ENCODE measurements at regions not wholly inside any gene's neighbourhood (a gene's known extent, or its start where the extent isn't known, plus 50 kb on each side); places are given as distances from the start of the nearest gene placed in this dataset.

DNA sequence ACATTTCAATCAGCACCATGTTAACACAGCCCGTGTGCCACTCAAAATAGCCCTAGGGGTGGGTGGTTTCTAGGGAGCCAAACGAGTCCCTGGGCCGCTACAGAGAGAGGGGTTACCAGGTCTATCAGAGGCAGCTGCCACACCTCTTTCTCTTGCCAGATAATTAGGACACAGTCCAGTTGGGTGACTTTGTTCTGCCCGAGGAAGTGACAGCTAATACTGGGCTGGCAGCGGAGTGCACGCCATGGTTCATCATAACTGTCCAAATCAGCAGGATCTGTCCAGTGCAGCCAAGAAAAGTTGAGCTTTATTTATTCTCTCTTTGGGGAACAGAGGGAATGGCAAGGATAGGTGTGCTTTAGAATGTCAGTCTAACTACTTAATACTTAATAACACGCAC is 583.8 kb downstream of the BRINP1 start:
- no peaks in the 10 kb centered on the region for H3K9me3 ChIP-seq
- H3K36me3 ChIP-seq = no peaks in the 10 kb centered on the region
- H3K4me3 ChIP-seq = no peak overlapping the region
- TF ChIP-seq EP300 (IDR thresholded peaks at IDR 0.05) = no peak
- no peak for TF ChIP-seq POLR2AphosphoS5 (IDR thresholded peaks at IDR 0.05)
- TF ChIP-seq POLR2A (IDR thresholded peaks at IDR 0.05) = no peak
- TF ChIP-seq CTCF (IDR thresholded peaks at IDR 0.05) = no peak
- H3K27ac ChIP-seq = no peak overlapping the region
- no peaks in the 10 kb centered on the region for H3K4me1 ChIP-seq
- 71 to 79% methylated on average over 4 to 7 of the region's 7 CpGs for WGBS, 2 donors
- ATAC-seq (ENCODE audit: low FRiP score in 2 of 2) = no peak
- no peaks in the 10 kb centered on the region for H3K27me3 ChIP-seq
- no peak for DNase-seq

GRCh38 chr9:118786877-118787276 is 582.4 kb downstream of the BRINP1 start:
- no peak for DNase-seq
- no peak for ATAC-seq (ENCODE audit: low FRiP score in 2 of 2)
- no peak overlapping the region for H3K27ac ChIP-seq
- H3K4me1 ChIP-seq = no peaks in the 10 kb centered on the region
- no peak for TF ChIP-seq POLR2A (IDR thresholded peaks at IDR 0.05)
- no peak for TF ChIP-seq POLR2AphosphoS5 (IDR thresholded peaks at IDR 0.05)
- no peak for TF ChIP-seq EP300 (IDR thresholded peaks at IDR 0.05)
- 26 to 35% methylated on average over 3 of the region's 3 CpGs for whole genome bisulfite sequencing, 2 donors
- no peaks in the 10 kb centered on the region for H3K9me3 ChIP-seq
- H3K4me3 ChIP-seq = no peak overlapping the region
- no peaks in the 10 kb centered on the region for H3K36me3 ChIP-seq
- no peaks in the 10 kb centered on the region for H3K27me3 ChIP-seq

DNA sequence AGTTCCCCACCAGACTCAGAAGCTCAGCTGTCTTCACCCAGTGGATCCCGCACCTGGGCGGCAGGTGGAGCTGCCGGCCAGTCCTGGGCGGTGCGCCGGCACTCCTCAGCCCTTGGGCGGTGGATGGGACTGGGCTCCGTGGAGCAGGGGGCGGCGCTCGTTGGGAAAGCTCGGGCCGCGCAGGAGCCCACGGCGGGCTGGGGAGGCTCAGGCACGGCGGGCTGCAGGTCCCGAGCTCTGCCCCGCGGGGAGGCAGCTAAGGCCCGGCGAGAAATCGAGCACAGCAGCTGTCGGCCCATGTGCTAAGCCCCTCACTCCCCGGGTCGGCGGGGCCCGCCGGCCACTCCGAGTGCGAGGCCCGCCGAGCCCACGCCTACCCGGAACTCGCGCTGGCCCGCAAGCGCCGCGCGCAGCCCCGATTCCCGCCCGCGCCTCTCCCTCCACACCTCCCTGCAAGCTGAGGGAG is 560.0 kb downstream of the BRINP1 start:
- TF ChIP-seq EP300 (IDR thresholded peaks at IDR 0.05) (no peak), POLR2AphosphoS5 (IDR thresholded peaks at IDR 0.05) (no peak), POLR2A (IDR thresholded peaks at IDR 0.05) (no peak), CTCF (IDR thresholded peaks at IDR 0.05) (no peak)
- DNase-seq = peak in 1 of 2 donors; percentile 70
- Histone ChIP-seq H3K4me3 (peak overlapping the region in 1 of 4 donors; percentile 27), H3K27ac (no peak overlapping the region), H3K9me3 (peaks cover 0 to 3% (median 0%) of the 10 kb centered on the region in 4 donors), H3K36me3 (no peaks in the 10 kb centered on the region), H3K4me1 (no peaks in the 10 kb centered on the region), H3K27me3 (no peaks in the 10 kb centered on the region)
- 83 to 91% methylated on average over 18 to 33 of the region's 47 CpGs for WGBS, 2 donors
- no peak for ATAC-seq (ENCODE audit: low FRiP score in 2 of 2)

GRCh38 chr9:118829334-118829733 is 539.9 kb downstream of the BRINP1 start:
- peak in 3 of 6 experiments; percentile 10 to 25 (median 17) for TF ChIP-seq CTCF (IDR thresholded peaks at IDR 0.05)
- no peak for TF ChIP-seq POLR2A (IDR thresholded peaks at IDR 0.05)
- no peak for TF ChIP-seq EP300 (IDR thresholded peaks at IDR 0.05)
- Histone ChIP-seq H3K27ac (no peak overlapping the region), H3K9me3 (no peaks in the 10 kb centered on the region), H3K36me3 (no peaks in the 10 kb centered on the region), H3K27me3 (no peaks in the 10 kb centered on the region), H3K4me1 (no peaks in the 10 kb centered on the region), H3K4me3 (no peak overlapping the region)
- DNase-seq (no peak), ATAC-seq (ENCODE audit: low FRiP score in 2 of 2) (peak in 1 of 2 donors; percentile 40)

GRCh38 chr9:118832371-118832770 is 536.9 kb downstream of the BRINP1 start:
- H3K36me3 ChIP-seq = no peaks in the 10 kb centered on the region
- no peak for DNase-seq
- no peaks in the 10 kb centered on the region for H3K9me3 ChIP-seq
- TF ChIP-seq POLR2A (IDR thresholded peaks at IDR 0.05) = no peak
- TF ChIP-seq CTCF (IDR thresholded peaks at IDR 0.05) = no peak
- no peak for TF ChIP-seq EP300 (IDR thresholded peaks at IDR 0.05)
- no peak for TF ChIP-seq POLR2AphosphoS5 (IDR thresholded peaks at IDR 0.05)
- no peak overlapping the region for H3K4me3 ChIP-seq
- H3K27me3 ChIP-seq = no peaks in the 10 kb centered on the region
- H3K27ac ChIP-seq = no peak overlapping the region
- WGBS, 2 donors = 60 to 70% methylated on average over 5 of the region's 5 CpGs
- no peak for ATAC-seq (ENCODE audit: low FRiP score in 2 of 2)
- H3K4me1 ChIP-seq = no peaks in the 10 kb centered on the region

Data from upper lobe of left lung (tissue), 6 donors.